HCT116 (cell line): ENCODE measurements at regions not wholly inside any gene's neighbourhood (a gene's known extent, or its start where the extent isn't known, plus 50 kb on each side); places are given as distances from the start of the nearest gene placed in this dataset.

ENCODE experiments used
- CBX3 ChIP-seq: IDR thresholded peaks from 2 replicates; pipeline ENCODE4 v1.6.1; 2012; ENCODE audit warnings: low read depth
- CEBPB ChIP-seq: IDR thresholded peaks from 2 replicates; pipeline ENCODE4 v1.6.1; 2012; ENCODE audit warnings: low read depth
- CTCF ChIP-seq, 3 experiments: fragments of 200-600 bp in 1 of 3; sonication (generic) in 1 of 3; IDR thresholded peaks in 2 of 3; conservative IDR thresholded peaks in 1 of 3; 2 replicates each; pipeline ENCODE4 v1.5.1; 2012 to 2017; ENCODE audit warnings: low read depth in 2 of 3, low read length in 2 of 3, antibody characterized with exemption in 1 of 3, borderline replicate concordance in 1 of 3, control low read depth in 1 of 3, mild to moderate bottlenecking in 1 of 3, mixed read lengths in 1 of 3, mixed run types in 1 of 3, moderate library complexity in 1 of 3; ENCODE audit not compliant: insufficient read depth in 1 of 3
- EZH2 ChIP-seq: fragments of 200-600 bp; sonication (generic); IDR thresholded peaks from 2 replicates; pipeline ENCODE4 v1.6.1; 2017; ENCODE audit warnings: antibody characterized with exemption, mixed run types
- EZH2phosphoT487 ChIP-seq: fragments of 200-600 bp; IDR thresholded peaks from 2 replicates; pipeline ENCODE4 v1.6.1; 2018; ENCODE audit warnings: antibody characterized with exemption, borderline replicate concordance
- MAX ChIP-seq: IDR thresholded peaks from 2 replicates; pipeline ENCODE4 v1.6.1; 2012
- POLR2A ChIP-seq: IDR thresholded peaks from 2 replicates; pipeline ENCODE4 v1.7.0; 2011; ENCODE audit warnings: borderline replicate concordance; ENCODE audit not compliant: insufficient read depth, insufficient read length; ENCODE audit errors: extremely low read depth
- POLR2AphosphoS5 ChIP-seq: IDR thresholded peaks from 2 replicates; pipeline ENCODE4 v1.6.1; 2011; ENCODE audit warnings: mild to moderate bottlenecking, low read depth, low read length, moderate library complexity
- RAD21 ChIP-seq: IDR thresholded peaks from 2 replicates; pipeline ENCODE4 v1.6.1; 2012; ENCODE audit warnings: low read depth, mild to moderate bottlenecking
- REST ChIP-seq: IDR thresholded peaks from 2 replicates; pipeline ENCODE4 v1.6.1; 2012; ENCODE audit warnings: low read depth
- SP1 ChIP-seq: IDR thresholded peaks from 2 replicates; pipeline ENCODE4 v1.6.1; 2012; ENCODE audit warnings: low read depth
- SRF ChIP-seq: IDR thresholded peaks from 2 replicates; pipeline ENCODE4 v1.6.1; 2012; ENCODE audit warnings: low read depth
- YY1 ChIP-seq: IDR thresholded peaks from 2 replicates; pipeline ENCODE4 v1.6.1; 2011; ENCODE audit warnings: low read length, low read depth, moderate library complexity, mild to moderate bottlenecking; ENCODE audit not compliant: insufficient replicate concordance; ENCODE audit errors: extremely low read depth

- TF ChIP-seq POLR2AphosphoS5 (no peak), RAD21 (no peak), CTCF (IDR thresholded peaks at IDR 0.05 in 2 of 3, conservative IDR thresholded peaks at IDR 0.05 in 1 of 3; ENCODE audit: borderline replicate concordance in 1 of 3, insufficient read depth in 1 of 3, low read depth in 2 of 3, low read length in 2 of 3) (no peak), SP1 (no peak), EZH2phosphoT487 (no peak), POLR2A (no peak), MAX (no peak), EZH2 (no peak), REST (no peak), YY1 (no peak), CBX3 (no peak), SRF (no peak), CEBPB (no peak)
Measured at GRCh38 chr3:73883497-73883896, 258.8 kb upstream of the PDZRN3 start.
